ENCODE measurements at regions not wholly inside any gene's neighbourhood (a gene's known extent, or its start where the extent isn't known, plus 50 kb on each side); places are given as distances from the start of the nearest gene placed in this dataset.

DNA sequence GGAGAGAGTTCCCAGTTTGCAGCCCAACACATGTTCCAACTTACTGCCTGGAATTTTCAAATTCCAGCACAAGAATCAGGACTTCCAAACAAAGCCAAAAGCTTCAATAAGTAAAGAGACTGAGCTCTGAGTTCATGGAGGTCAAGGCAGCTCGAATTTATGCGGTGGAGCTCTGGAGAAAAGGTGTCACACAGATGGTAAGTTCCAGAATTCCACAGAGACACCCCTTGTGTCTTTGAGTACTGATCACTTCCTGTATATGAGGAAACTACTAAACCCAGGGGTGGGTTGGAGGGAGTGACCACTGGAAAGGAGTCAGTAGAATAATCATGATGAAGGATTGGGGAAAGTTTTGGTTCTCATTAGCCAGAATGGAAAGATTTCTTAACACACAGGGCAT lies 118.5 kb upstream of the GUCY1A1 start:
- TF ChIP-seq, protein P1, sequence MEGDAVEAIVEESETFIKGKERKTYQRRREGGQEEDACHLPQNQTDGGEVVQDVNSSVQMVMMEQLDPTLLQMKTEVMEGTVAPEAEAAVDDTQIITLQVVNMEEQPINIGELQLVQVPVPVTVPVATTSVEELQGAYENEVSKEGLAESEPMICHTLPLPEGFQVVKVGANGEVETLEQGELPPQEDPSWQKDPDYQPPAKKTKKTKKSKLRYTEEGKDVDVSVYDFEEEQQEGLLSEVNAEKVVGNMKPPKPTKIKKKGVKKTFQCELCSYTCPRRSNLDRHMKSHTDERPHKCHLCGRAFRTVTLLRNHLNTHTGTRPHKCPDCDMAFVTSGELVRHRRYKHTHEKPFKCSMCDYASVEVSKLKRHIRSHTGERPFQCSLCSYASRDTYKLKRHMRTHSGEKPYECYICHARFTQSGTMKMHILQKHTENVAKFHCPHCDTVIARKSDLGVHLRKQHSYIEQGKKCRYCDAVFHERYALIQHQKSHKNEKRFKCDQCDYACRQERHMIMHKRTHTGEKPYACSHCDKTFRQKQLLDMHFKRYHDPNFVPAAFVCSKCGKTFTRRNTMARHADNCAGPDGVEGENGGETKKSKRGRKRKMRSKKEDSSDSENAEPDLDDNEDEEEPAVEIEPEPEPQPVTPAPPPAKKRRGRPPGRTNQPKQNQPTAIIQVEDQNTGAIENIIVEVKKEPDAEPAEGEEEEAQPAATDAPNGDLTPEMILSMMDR (IDR thresholded peaks at IDR 0.05; ENCODE audit: poor library complexity, severe bottlenecking): no peak
- TF ChIP-seq EP300 (conservative IDR thresholded peaks at IDR 0.05; ENCODE audit: poor library complexity, severe bottlenecking) (no peak), POLR2AphosphoS5 (IDR thresholded peaks at IDR 0.05) (no peak), EZH2 (IDR thresholded peaks at IDR 0.05; ENCODE audit: borderline replicate concordance, insufficient read depth, low read length, poor library complexity, severe bottlenecking) (no peak), MXI1 (conservative IDR thresholded peaks at IDR 0.05; ENCODE audit: poor library complexity, severe bottlenecking) (no peak), REST (IDR thresholded peaks at IDR 0.05; ENCODE audit: borderline replicate concordance) (no peak), RAD21 (conservative IDR thresholded peaks at IDR 0.05) (no peak), TAF1 (IDR thresholded peaks at IDR 0.05; ENCODE audit: low read depth) (no peak)

All from neural cell (in vitro differentiated cells).